Stimulated activated CD4-positive, alpha-beta T cell treated with anti-CD3 and anti-CD28 coated beads, Interleukin-2, amount 100 ng/mL, for 24 hours (primary cell): ENCODE measurements at regions not wholly inside any gene's neighbourhood (a gene's known extent, or its start where the extent isn't known, plus 50 kb on each side); places are given as distances from the start of the nearest gene placed in this dataset.
"Not testable (repeated sequence)": the region's sequence is repeated elsewhere in the genome, so short reads cannot be mapped to it uniquely, and the experiment has no call there.

Experiments
- DNase-seq, 2 donors: peaks; one replicate each; pipeline ENCODE4 v3.0.0-alpha.2; 2020

DNA sequence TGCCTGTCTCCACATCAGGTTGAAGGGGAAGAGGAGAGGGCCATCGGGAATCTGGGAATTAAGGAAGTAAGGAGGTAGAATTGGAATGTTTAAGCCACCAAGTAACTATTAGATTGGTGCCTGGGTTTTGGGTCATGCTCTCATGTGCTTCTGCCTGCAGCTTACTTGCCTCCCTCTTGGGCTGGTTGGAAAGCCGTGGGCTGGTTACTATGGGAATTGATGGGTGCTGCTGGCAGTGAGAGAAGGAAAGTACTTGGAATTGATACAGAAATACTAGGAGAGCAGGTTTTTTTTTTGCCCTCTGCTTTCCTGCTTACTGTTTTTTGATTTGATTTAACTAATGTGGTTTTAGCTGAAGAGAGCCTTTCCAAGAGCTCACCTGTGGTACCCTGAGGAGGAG lies 493.5 kb upstream of the RGS6 start:
- DNase-seq = no peak

DNA sequence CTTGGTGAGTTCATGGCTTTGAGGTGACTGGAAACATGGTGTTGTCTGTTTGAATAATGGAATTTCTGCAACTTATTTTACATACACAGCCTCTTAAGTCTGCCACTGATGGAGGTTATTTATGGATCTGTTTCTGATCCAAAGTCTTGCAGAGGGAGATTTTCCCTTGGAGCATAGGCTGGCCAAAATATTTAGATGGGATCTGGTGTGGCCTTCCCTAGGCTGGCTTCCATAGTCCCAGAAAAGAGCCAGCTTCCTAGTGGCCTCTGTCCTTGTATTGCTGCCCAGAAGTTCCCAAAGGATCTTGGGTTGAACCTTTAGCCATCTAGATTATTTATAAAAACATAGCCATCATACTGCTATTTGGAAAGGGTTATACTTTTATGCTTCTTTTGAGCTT lies 491.1 kb upstream of the RGS6 start:
- DNase-seq = no peak

DNA sequence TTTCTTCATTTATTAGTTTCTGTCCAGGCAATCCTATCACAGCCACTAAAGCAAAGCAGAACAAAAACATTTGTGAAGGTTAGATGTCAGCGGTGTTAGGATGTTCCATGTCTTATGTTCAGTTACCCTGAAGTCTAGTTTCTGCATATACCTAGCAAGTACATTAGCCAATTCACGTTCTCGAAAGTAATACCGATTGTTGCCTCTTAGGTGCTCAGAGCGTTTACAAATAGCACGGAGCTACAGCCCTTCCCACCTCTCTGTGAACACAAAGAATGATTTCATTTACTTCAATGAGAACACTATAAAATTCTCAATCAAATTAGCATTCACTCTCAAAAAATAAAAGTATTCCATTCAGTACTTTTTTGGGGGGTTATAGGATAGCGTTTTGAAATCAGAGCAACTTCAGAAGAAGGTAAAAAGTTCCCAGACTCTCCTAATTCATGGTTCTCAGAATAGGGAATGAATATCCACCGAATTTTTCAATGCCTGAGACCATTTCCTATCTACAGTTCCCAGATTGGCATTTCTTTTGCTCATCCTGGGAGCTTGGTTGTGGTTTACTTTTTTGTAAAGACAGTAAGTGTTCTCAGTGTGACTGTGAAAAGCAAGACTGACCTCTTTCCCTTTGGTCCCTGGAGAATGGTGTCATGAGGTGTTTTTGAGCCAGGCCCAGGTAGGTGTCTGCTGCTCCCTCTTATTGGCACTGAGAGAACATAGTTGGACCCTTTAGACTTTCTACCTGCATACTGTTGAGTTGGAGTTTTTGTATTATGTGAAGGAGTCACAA lies 488.0 kb upstream of the RGS6 start:
- DNase-seq = no peak

DNA sequence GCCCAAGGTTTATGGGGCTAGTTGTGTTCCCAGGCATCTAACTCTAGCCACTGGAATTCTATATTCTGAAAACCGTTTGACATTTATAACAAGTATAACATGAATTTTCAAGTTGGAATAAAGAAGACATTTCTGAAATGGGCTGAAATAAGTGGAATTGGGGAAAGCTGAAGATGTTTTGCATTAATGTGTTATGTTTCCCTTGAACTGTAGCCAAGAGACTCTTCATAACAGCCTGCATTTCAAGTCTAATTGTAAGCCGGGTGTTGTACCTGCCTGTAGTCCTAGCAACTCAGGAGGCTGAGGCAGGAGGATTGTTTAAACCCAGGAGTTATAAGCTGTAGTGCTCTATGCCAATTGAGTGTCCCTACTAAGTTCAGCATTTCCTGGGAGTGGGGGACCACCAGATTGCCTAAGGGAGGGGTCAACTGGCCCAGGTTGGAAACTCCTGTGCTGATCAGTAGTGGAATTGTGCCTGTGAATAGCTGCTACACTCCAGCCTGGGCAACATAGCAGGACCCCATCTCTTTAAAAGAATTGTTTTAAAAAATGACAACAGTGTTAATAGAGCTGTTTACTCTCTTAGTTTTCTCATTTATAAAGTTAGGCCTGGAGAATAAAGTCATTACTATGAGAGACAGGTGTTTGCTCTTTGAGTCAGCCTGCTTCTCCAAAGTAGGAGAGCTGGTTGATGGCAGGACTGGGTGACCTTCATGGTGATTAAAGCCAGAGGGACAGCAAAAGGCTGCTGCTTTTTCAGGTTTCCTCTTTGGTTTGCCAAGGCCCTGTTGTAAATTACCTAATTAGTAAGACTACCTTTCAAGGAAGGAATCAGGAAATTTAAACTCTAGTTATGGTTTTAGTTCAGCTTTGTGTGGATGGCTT lies 483.6 kb upstream of the RGS6 start:
- DNase-seq = no peak

- DNase-seq = no peak
Observed at GRCh38 chr14:71449316-71450055, 482.7 kb upstream of the RGS6 start.

- DNase-seq = no peak
Observed at GRCh38 chr14:71451501-71451900, 480.7 kb upstream of the RGS6 start.

GRCh38 chr14:71452539-71452938 lies 479.7 kb upstream of the RGS6 start:
- no peak for DNase-seq

DNA sequence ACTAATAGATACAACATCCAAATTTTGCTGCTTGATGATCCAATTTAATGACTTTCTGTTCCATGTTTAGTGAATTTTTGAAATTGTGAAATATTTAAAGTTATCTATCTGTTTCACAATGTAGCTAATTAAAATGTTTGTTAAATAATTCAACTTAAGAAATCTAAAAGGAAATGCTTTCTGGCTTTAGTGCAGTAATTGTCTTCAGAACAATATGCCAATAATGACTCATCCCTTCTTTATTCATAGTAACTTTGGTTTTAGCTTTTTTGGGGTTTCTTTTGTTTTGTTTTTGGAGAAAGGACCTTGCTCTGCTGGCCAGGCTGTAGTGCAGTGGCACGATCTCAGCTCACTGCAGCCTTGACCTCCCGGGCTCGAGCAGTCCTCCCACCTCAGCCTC lies 479.2 kb upstream of the RGS6 start:
- DNase-seq = no peak

DNA sequence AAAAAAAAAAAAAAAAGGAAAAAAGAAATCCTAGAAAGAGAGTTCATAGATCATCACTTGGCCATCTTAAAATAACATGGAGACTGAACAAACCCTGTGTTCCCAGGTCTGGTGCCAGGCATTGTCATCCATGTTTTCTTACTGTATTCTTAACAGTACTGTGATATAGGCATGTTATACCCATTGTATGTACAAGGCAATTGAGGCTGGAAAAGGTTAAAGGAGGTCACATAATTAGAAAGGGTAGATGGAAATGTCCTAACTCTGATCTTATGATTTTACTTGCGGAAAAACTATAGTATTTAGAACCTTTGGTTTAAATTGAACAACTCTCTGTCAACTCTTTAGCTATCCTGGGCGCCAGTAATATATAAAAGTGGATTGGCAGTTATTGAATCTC lies 478.2 kb upstream of the RGS6 start:
- no peak for DNase-seq

DNA sequence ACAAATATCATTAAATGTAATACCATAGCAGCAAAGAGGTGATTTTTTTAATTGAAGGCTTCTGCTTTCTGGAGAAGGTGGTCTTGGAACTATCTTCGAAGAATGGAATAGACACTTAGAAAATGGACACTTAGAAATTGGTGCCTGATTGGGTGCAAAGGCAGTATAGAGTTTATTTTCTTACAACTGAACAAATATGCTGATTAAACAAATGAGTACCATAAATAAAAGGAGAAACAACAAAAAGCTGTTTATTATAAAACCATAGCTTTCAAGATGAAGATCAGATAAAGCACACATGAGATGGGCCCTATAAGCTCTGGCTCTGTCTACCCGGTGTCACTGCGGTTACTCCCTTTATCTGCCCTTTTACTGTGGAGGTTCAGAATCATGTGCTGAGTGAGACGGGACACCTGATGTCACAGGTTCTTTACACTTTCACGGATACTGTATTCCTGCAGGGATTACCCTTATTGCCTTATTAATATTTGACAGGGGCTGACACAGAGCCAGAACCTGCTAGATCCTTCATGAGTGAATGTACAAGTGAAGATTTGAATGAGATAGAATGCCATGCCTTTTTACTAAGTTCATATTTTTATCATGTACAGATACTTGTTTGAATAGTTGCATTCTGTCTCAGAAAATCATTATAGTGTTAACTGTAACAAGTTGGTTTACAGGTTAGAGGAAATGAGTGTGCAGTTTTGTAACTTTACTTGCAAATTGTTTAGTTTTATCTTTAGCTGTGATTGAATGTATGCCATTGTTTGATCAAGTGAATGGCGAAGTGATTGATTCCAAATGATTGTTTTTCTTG lies 477.5 kb upstream of the RGS6 start:
- DNase-seq = no peak

GRCh38 chr14:71460091-71460490 lies 472.1 kb upstream of the RGS6 start:
- DNase-seq = no peak

DNA sequence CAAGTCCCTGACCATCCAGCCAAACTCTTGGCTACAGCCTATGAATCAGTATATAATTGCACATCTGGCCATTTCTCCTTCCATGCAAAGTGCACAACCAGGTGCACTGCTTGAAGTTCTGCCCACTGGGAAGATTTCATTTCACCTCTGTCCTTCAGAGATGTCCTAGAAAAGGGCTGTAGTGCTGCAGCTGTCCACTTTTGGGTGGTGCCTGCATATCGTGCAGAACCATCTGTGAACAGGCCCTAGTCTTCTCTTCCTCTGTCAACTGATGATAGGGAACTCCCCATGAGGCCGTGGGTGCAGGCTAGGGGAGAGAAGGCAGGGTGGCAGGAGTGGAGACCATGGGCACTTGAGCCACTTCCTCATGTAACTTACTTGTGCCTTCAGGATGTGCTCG lies 470.6 kb upstream of the RGS6 start:
- DNase-seq = not testable (repeated sequence)

DNA sequence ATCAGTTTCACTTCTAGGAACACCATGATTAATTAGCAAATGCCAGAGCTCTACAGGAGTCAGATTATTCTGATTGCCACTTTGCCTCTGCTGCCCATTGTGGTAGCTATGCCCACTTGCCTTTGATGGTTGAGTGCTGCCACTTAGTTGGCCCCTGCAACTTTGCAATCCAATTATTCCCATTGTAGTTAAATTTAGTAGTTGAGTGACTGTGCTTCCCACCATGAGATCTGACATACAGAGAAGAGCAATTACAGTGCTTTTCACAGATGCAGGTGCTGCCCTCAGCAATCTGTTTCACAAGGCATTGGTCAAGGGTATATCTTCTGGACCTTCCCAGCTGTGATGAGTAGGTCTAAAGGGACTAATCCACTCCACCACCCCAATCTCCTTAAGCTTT lies 468.4 kb upstream of the RGS6 start:
- no peak for DNase-seq

DNA sequence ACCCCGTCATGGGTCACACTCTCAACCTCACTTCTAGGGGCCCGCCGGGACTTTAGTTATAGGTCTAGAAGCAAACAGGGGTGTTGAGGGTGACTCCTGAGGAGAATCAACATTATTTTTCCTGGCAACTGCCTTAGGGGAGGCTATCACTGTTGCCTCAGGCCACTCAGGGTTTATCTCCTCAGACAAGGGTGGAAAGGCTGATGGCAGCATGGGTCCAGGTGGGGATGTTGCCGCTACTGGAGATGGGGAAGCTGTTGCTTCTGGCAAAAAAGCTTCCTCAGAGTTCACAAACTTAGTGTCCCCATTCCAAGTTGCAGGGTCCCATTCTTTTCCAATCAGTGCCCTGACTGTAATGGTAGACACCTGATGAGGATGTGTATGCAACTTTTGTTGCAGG lies 467.4 kb upstream of the RGS6 start:
- no peak for DNase-seq

DNA sequence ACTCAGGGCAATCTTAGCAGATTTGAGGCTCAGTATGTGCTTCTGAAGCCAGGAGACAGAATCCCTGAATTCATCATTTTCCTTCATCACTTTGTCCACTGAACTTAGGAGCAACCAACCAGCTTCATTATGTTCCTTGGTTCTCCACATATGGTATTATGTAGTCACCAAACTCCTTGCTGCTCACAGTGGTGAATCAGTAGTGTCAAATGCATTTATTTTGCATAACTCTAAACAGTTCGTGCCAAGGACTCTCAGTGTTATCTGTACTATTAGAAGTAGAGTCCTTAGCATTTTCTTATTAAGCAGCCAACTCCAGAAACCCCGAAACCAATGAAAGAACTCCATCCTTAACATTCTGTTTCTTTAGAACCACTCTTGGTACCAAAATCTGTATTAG lies 466.9 kb upstream of the RGS6 start:
- no peak for DNase-seq

DNA sequence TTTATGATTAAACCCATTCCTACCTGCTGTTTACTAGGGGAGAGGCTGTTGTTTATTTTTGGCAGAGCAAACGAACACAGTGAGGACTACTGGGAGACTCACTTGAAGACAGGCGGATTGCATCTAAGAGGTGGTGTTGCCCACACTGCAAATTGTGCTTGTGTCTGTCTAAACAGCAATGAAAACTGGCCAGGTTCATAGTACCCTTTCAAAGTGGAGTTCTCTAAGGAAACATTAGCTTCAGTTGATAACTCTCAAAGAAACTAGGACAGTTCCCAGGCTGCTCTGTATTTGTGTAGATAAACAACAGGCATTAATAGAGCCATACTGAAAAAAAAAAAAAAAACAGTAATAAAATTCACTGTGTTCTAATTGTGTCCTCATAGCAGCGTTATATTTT lies 466.0 kb upstream of the RGS6 start:
- no peak for DNase-seq

GRCh38 chr14:71466946-71467345 lies 465.3 kb upstream of the RGS6 start:
- DNase-seq = no peak

- no peak for DNase-seq
Observed at GRCh38 chr14:71467361-71467811, 464.8 kb upstream of the RGS6 start.

- DNase-seq = no peak
Observed at GRCh38 chr14:71468701-71469100, 463.5 kb upstream of the RGS6 start.

DNA sequence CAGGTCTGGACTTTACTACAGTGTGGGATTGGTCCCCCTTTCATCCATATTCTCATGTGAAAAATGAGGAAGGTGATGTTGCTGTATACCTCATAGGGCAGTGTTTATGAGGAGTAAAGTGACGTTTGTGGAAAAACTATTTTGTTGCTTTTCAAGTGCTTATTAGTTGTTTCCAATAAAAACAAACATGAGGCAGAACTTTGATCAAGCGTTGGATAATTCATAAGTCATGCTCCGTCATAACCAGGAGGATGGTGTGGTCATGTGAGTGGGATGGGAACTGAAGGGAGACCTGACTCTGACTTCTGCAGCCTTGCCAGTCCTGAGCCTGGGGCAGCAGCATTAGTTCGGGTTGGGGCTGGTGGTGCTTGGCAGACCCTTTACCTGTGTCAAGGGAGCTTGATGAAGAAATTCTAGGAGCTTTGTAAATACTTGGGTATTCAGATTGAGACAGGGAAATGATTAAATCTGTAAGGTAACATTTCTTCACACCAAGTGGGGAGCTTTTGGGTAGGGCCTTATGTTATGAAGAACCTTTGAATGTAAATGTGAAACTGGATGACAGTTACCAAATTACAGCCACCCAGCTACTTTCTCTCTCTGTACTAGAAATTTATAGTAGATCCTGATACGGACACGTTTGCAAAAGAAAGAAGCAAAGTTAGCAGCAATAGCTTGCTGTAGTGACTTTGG lies 462.4 kb upstream of the RGS6 start:
- DNase-seq = no peak

- DNase-seq = no peak
Observed at GRCh38 chr14:71471634-71472355, 460.4 kb upstream of the RGS6 start.
